KBM-7 (cell line): ENCODE measurements at regions not wholly inside any gene's neighbourhood (a gene's known extent, or its start where the extent isn't known, plus 50 kb on each side); places are given as distances from the start of the nearest gene placed in this dataset.

Experiments used
- DNase-seq: peaks from one replicate; pipeline ENCODE4 v3.0.0-alpha.2; 2015
- in situ Hi-C: fragments of 300-500 bp; cut with MboI; formaldehyde crosslinking; loops from 2 replicates; pipeline ENCODE4 v1.14.3; 2020; ENCODE audit warnings: low sequenced_read_pairs, low pct_unique_long_range_greater_than_20kb, mixed read lengths

DNA sequence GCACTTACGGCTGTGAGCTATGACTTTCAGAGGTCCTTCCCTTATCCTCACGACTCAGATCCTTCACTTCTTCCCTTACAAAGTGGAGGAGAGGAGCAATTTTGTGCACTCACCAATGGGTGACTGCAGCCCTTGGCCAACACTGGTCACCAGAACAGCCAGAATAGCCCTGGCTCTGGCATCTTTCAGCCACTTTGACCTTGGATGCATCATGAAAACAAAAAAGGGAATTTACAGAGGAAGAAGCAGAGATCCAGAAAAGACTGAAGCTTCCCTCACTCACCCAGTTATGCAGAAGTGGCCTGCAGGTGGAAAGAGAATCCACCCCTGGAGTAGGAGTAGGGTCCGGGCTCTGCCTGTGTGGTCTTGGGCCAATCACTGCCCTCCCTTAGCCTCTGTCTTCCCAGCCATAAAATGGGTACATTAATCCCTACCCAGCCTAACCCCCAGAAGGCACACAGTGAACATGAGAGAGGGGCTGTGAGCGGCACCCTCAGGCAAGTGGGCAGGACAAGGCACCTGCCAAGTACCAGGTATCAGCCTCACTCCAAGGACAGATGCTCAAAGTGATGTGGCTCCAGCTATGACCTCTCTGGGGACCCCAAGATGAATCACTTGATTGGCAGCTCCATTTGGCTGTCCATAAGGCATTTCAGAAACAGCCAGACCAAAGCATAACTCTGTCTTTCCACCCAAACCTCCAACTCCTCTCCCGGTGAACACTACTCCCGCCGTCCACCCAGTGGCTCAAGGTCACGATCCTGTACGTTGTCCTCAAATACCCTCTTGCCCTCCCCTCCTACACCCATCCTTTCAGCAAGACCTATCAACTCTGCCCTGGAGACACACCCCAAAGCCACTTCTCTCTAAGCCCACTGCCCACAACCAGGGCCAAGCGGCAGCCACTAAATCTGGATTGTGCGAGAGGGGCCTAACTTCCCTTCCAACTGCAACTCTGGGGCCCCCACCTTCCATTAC, 129.8 kb upstream of the ZMIZ1 start:
- in situ Hi-C loops = no loop called here
- DNase-seq = no peak

DNA sequence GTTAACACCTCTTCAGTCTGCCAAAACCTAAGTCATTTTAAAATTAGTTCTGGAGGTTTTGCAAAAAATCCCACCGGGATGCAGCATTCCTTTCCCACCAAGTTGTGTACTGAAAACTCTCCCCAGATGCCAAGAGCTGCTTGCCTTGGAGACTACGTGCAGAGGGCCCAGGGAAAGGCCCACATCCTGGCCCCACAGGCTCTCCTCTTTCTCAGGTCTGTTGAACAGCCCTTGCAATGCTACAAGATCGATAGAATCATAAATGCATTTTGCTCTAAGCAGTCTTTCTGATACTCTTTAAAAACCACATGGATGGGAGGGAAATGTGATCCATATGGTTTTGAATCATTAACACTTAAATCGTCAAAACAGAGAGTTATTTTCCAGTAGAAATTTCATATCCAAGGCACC, 126.7 kb upstream of the ZMIZ1 start:
- in situ Hi-C loops = no loop called here

GRCh38 chr10:78944723-78945312, 123.9 kb upstream of the ZMIZ1 start:
- DNase-seq = no peak
- in situ Hi-C loops = no loop called here

More for the DNA sequence above, 126.7 kb upstream of the ZMIZ1 start:
- no peak for DNase-seq

DNA sequence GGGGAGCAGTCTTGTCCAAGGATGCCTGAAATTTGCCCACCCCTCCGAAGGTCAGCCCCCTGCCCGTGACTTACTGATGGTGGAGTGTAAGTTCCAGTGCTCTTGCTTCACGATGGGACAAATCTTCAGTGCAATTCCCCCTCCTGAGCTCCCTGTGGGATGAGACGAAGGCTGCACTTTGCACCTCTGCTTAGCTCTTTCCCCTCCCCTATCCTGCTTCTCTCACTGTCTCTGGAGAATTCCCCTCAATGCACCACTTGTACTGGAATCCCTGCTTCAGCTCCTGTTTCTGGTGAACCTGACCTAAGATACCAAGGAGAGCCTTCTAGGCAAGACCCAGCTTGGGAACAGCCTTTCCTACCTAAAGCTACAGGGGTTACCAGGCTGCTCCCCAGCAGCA, 122.9 kb upstream of the ZMIZ1 start:
- in situ Hi-C loops = no loop called here
- DNase-seq = no peak

- in situ Hi-C loops = no loop called here
Measured at GRCh38 chr10:78947226-78947625, 121.5 kb upstream of the ZMIZ1 start.

GRCh38 chr10:78947733-78948132, 121.0 kb upstream of the ZMIZ1 start:
- DNase-seq = no peak
- in situ Hi-C loops = no loop called here

More at GRCh38 chr10:78947226-78947625, 121.5 kb upstream of the ZMIZ1 start:
- no peak for DNase-seq

DNA sequence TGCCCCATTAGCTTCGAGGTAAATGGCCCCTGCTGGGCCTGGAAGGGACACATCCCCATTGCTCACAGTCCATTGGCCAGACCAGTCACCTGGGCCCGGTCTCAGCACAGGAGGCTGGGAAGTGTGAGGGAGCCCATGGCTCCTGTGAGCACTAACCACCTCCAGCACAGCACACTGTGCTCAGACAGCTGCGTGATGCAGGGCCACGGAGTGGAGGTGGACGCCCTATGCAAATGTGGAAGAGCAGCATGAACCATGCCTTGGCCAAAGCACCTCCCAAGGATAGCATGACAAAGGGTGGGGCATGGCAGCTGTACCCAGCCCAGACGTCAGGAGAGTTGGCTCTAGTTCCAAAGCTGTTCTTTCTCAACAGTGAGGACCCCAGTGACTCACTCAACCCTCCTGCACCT, 120.1 kb upstream of the ZMIZ1 start:
- no peak for DNase-seq
- in situ Hi-C loops = no loop called here

DNA sequence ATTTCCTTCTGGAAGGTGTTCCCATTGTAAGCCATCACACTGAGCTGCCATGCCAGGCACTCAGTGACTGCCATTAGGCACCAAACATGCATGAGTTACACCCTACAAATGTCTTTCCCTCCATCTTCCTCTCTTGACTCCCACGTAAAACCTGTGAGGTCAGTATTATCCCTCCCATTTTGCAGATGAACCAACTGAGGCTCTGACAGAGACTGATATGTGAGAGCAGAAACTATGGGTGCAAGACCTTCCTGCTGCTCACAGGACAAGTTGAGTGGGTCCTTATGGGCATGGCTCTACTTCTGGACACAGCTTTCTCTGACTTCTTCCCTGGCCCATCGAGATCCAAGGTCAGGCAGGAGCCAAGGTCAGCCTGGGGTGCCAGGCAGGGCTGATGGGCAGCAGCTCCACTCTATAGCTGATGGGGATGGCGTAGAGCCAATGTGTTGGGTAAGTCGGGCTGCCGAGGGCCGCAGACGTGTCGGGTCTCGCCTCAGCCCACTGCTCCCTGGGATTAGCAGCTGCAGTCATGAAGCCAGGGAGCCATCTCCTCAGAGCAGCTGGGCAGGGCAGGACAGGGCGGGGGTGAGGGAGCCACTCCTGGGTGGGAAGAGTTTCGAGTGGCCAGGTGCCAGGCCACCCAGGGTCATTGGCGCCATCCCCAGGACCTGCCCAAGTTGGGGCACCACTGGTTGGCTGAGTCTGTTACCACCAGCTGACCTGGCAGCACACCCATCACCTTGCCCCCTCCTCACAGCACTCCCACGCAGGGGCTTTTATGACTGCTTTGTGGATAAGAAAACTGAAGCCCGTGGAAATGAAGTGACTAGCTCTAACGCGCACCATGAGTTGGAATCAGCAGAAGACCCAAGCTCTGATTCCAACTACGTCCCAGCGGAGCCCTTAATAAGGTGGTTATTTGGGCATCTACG, 117.8 kb upstream of the ZMIZ1 start:
- in situ Hi-C loops = no loop called here
- DNase-seq = no peak

GRCh38 chr10:78952030-78952429, 116.7 kb upstream of the ZMIZ1 start:
- in situ Hi-C loops = no loop called here
- DNase-seq = no peak

- DNase-seq = no peak
- in situ Hi-C loops = no loop called here
Measured at GRCh38 chr10:78952686-78953085, 116.1 kb upstream of the ZMIZ1 start.

- in situ Hi-C loops = no loop called here
- peak; percentile 83 for DNase-seq
Measured at GRCh38 chr10:78953113-78953798, 115.5 kb upstream of the ZMIZ1 start.

DNA sequence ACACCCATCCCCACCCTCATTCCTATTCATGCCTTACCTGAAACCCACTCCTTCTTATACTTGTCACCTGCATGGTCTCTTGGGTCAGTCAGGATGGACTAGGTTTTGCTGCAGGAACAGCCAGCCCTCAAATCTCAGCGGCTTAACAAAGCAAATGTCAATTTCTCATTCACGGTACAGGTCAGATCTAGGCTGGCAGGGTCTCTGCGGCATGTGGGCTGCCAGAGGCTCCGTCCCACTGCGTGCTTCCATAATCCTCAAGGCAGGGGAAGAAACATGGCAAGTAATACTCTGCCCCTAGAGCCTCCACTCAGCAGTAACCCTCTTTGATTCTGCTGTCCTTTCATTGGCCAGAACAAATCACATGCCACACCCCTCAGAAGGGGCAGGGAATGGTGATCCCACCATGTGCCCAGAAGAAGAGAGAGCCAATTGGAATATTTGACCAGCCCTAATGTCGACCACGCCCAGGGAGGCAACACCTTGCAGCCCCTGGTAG, 114.9 kb upstream of the ZMIZ1 start:
- in situ Hi-C loops = no loop called here
- DNase-seq = no peak

DNA sequence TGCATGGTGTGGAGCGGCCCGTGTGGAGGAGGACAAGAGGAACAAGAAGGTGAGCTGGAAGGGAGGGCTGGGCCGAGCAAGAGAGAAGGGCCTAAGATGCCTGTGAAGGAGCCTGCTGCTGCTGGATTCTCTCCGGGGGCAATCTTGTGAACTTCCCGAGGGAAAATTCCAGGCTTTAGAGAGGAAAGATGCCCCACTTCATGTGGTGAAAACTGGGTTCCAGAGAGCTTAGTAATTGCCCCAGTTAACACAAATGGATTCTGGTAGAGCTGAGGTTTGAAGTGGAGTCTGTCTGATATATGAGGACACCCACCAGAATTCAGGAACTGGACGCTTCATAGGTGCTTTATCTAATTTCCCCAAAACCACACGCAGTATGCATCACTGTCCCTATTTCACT, 114.1 kb upstream of the ZMIZ1 start:
- no peak for DNase-seq
- in situ Hi-C loops = no loop called here

DNA sequence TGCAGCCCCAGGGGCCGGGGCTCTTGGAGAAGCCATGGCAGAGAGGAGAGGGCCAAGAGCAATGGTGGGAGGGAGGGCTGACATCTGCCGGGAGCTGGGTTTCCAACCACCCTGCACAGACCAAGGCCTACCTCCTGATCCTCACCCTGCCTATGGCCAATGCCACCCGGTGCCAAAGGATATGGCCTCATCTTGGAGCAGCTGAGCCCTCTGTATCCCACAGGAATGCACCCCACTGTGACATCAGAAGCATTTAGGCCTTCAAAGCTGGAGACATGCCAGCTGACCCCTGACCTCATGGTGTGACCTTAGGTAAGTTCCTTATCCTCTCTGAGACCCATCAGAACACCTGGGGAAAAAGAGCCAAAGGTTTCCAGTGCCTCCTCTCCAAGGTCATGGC, 113.6 kb upstream of the ZMIZ1 start:
- DNase-seq = no peak
- in situ Hi-C loops = no loop called here

GRCh38 chr10:78956391-78956790, 112.4 kb upstream of the ZMIZ1 start:
- no peak for DNase-seq
- in situ Hi-C loops = no loop called here

DNA sequence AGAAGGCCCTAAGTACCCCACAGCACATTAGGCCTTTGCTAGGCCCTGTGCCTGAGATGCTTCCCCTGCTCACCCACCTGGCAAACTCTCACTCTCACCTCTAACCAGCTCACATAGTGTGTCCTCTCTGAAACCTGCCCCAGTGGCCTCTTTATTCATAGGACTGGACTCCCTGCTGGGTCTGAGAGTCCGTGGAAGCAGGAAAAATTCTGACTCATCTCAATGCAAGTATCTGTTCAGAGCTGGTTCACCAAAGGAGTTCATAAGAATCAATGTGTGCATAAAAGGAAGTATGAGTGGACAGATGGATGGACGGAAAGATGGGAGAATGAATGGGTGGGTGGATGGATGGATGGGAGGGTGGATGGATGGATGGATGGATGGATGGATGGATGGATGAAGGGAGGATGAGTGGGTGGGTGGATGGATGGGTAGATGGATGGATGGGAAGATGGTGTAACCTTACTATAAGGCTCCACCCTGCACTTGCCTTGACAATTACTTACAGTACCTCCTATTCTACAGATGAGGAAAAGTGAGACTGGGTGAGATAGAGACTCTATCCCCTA, 111.2 kb upstream of the ZMIZ1 start:
- in situ Hi-C loops = no loop called here
- DNase-seq = no peak

DNA sequence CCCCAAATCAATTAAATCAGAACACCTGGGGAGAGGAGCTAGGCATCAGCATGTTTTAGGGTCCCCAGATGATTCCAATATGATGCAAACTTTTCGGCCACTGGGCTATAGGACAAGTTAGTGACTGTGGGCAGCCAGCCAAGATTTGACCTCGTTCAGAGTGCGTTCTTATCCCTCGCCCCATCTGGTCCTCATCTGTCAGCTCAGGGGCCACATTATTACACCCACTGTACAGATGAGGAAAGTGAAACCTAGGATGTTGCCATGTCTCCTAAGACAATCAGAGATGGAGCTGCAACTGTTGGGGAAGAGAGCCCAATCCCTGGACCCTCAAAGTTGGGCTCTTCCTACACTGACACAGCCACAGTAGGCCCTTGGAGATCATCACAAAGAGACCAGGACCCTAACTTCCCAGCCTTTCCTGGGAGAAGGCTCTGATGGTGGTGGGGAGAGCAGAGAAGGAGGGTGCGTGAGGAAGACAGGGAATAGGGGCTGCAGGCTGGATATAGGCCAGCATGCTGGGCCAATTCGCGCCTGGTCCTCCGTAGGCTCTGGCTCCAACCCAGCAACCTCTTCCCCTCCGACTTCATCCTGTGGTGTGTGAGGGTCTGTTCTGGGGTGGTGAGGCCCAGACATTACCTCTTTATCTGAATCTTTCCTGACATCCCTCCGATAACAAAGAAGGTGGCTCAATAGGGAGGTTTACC, 109.4 kb upstream of the ZMIZ1 start:
- no peak for DNase-seq
- in situ Hi-C loops = no loop called here

DNA sequence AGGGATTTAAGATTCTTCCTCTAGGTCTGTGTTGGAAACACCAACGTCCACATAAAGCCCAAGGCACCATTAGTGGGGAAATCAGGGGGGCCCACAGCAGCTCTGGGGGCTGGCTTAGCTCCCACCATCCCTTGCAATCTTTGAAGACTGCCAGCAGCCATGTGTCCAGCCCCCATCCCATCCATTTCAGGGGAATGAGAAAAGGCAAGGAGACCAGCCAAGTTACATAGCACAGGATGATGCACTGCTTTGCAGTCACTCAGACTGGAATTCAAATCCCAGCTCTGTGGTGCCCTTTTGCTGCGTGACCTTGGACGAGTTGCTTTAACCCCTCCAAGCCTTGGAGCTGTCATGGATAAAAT, 108.9 kb upstream of the ZMIZ1 start:
- no peak for DNase-seq
- in situ Hi-C loops = no loop called here
